ENCODE measurements at regions not wholly inside any gene's neighbourhood (a gene's known extent, or its start where the extent isn't known, plus 50 kb on each side); places are given as distances from the start of the nearest gene placed in this dataset.
"Not testable (repeated sequence)": the region's sequence is repeated elsewhere in the genome, so short reads cannot be mapped to it uniquely, and the experiment has no call there.

- H3K27me3 Mint-ChIP-seq = peaks cover 7% of the 10 kb centered on the region
- ATAC-seq = no peak
Observed at GRCh38 chr12:40172879-40173278, 51.9 kb upstream of the LRRK2 start.

GRCh38 chr12:40171501-40171900 lies 53.3 kb upstream of the LRRK2 start:
- Mint-ChIP-seq H3K27ac (no peak overlapping the region), H3K27me3 (peaks cover 7% of the 10 kb centered on the region), H3K9me3 (peaks cover 0 to 4% of the 10 kb centered on the region in 2 donors), H3K4me1 (peaks cover 11% of the 10 kb centered on the region), H3K4me3 (no peak overlapping the region)
- DNase-seq = no peak
- no peak for ATAC-seq

More at GRCh38 chr12:40172879-40173278, 51.9 kb upstream of the LRRK2 start:
- Mint-ChIP-seq H3K4me1 (peaks cover 11% of the 10 kb centered on the region), H3K27ac (no peak overlapping the region), H3K9me3 (peaks cover 0 to 4% of the 10 kb centered on the region in 2 donors), H3K4me3 (no peak overlapping the region)
- DNase-seq = no peak

- no peak for DNase-seq
- H3K27ac Mint-ChIP-seq = no peak overlapping the region
- no peak for ATAC-seq
- no peak overlapping the region for H3K4me3 Mint-ChIP-seq
- peaks cover 0 to 4% of the 10 kb centered on the region in 2 donors for H3K9me3 Mint-ChIP-seq
- peaks cover 11% of the 10 kb centered on the region for H3K4me1 Mint-ChIP-seq
- H3K27me3 Mint-ChIP-seq = peaks cover 7% of the 10 kb centered on the region
Observed at GRCh38 chr12:40171066-40171465, 53.7 kb upstream of the LRRK2 start.

GRCh38 chr12:40170593-40170992 lies 54.2 kb upstream of the LRRK2 start:
- Mint-ChIP-seq H3K27ac (peak overlapping the region in 1 of 2 donors; percentile 27), H3K4me1 (peaks cover 11% of the 10 kb centered on the region), H3K27me3 (peaks cover 7% of the 10 kb centered on the region), H3K9me3 (peaks cover 0 to 5% of the 10 kb centered on the region in 2 donors), H3K4me3 (no peak overlapping the region)
- DNase-seq (no peak), ATAC-seq (no peak)

GRCh38 chr12:40168868-40169267 lies 55.9 kb upstream of the LRRK2 start:
- Mint-ChIP-seq H3K4me3 (no peak overlapping the region), H3K9me3 (peaks cover 7 to 9% of the 10 kb centered on the region in 2 donors), H3K4me1 (peaks cover 11% of the 10 kb centered on the region), H3K27ac (no peak overlapping the region), H3K27me3 (no peaks in the 10 kb centered on the region)
- DNase-seq (no peak), ATAC-seq (peak; percentile 92)

- not testable (repeated sequence) for H3K27me3 Mint-ChIP-seq, DNase-seq, ATAC-seq, H3K27ac Mint-ChIP-seq
- H3K4me3 Mint-ChIP-seq = peak overlapping the region in 1 of 2 donors; percentile 32
- H3K9me3 Mint-ChIP-seq = peaks cover 7 to 12% of the 10 kb centered on the region in 2 donors
- peaks cover 11% of the 10 kb centered on the region for H3K4me1 Mint-ChIP-seq
Observed at GRCh38 chr12:40168419-40168818, 56.4 kb upstream of the LRRK2 start.

GRCh38 chr12:40168001-40168400 lies 56.8 kb upstream of the LRRK2 start:
- no peak for DNase-seq
- H3K4me3 Mint-ChIP-seq = peak overlapping the region in 1 of 2 donors; percentile 32
- H3K27ac Mint-ChIP-seq = no peak overlapping the region
- peaks cover 11% of the 10 kb centered on the region for H3K4me1 Mint-ChIP-seq
- H3K9me3 Mint-ChIP-seq = peaks cover 7 to 14% of the 10 kb centered on the region in 2 donors
- H3K27me3 Mint-ChIP-seq = no peaks in the 10 kb centered on the region
- no peak for ATAC-seq

- peaks cover 6% of the 10 kb centered on the region for H3K4me1 Mint-ChIP-seq
- no peak for DNase-seq
- H3K9me3 Mint-ChIP-seq = peaks cover 14 to 23% of the 10 kb centered on the region in 2 donors
Observed at GRCh38 chr12:40165179-40165578, 59.3 kb upstream of the SLC2A13 start.

GRCh38 chr12:40164034-40164433 lies 58.2 kb upstream of the SLC2A13 start:
- Mint-ChIP-seq H3K27me3 (peaks cover 2% of the 10 kb centered on the region), H3K4me1 (peaks cover 5% of the 10 kb centered on the region), H3K9me3 (peaks cover 14 to 23% of the 10 kb centered on the region in 2 donors), H3K4me3 (no peak overlapping the region), H3K27ac (no peak overlapping the region)
- no peak for ATAC-seq
- no peak for DNase-seq

More at GRCh38 chr12:40165179-40165578, 59.3 kb upstream of the SLC2A13 start:
- H3K27me3 Mint-ChIP-seq = no peaks in the 10 kb centered on the region
- no peak overlapping the region for H3K27ac Mint-ChIP-seq
- no peak overlapping the region for H3K4me3 Mint-ChIP-seq
- ATAC-seq = no peak

GRCh38 chr12:40162033-40162432 lies 56.2 kb upstream of the SLC2A13 start:
- ATAC-seq = no peak

GRCh38 chr12:40158592-40159111 lies 52.8 kb upstream of the SLC2A13 start:
- Mint-ChIP-seq H3K4me3 (no peak overlapping the region), H3K4me1 (peaks cover 8% of the 10 kb centered on the region), H3K9me3 (peaks cover 5 to 15% of the 10 kb centered on the region in 2 donors), H3K27ac (no peak overlapping the region), H3K27me3 (peaks cover 20% of the 10 kb centered on the region)
- peak; percentile 43 for ATAC-seq
- DNase-seq = no peak

More at GRCh38 chr12:40162033-40162432, 56.2 kb upstream of the SLC2A13 start:
- DNase-seq = no peak
- Mint-ChIP-seq H3K4me3 (no peak overlapping the region), H3K9me3 (peaks cover 14 to 23% of the 10 kb centered on the region in 2 donors), H3K27ac (no peak overlapping the region), H3K4me1 (peaks cover 8% of the 10 kb centered on the region), H3K27me3 (peaks cover 12% of the 10 kb centered on the region)

GRCh38 chr12:40157336-40157735 lies 51.5 kb upstream of the SLC2A13 start:
- Mint-ChIP-seq H3K4me3 (no peak overlapping the region), H3K4me1 (peaks cover 8% of the 10 kb centered on the region), H3K27me3 (peaks cover 20% of the 10 kb centered on the region), H3K9me3 (peaks cover 0 to 11% of the 10 kb centered on the region in 2 donors), H3K27ac (no peak overlapping the region)
- ATAC-seq (no peak), DNase-seq (no peak)

GRCh38 chr12:40156021-40156764 lies 50.3 kb upstream of the SLC2A13 start:
- no peak overlapping the region for H3K4me3 Mint-ChIP-seq
- peaks cover 0 to 5% of the 10 kb centered on the region in 2 donors for H3K9me3 Mint-ChIP-seq
- no peak for ATAC-seq
- no peak for DNase-seq
- H3K4me1 Mint-ChIP-seq = peaks cover 8% of the 10 kb centered on the region
- peaks cover 20% of the 10 kb centered on the region for H3K27me3 Mint-ChIP-seq
- H3K27ac Mint-ChIP-seq = no peak overlapping the region

Measured in stimulated activated naive CD8-positive, alpha-beta T cell treated with anti-CD3 and anti-CD28 coated beads, Interleukin-15, amount 100 ng/mL, for 72 hours (primary cell).